Ishikawa (cell line): ENCODE measurements at regions not wholly inside any gene's neighbourhood (a gene's known extent, or its start where the extent isn't known, plus 50 kb on each side); places are given as distances from the start of the nearest gene placed in this dataset.

Experiments
- CEBPB ChIP-seq: IDR thresholded peaks from 2 replicates; pipeline ENCODE4 v1.6.1; 2012
- CREB1 ChIP-seq: IDR thresholded peaks from 2 replicates; pipeline ENCODE4 v1.6.1; 2012; ENCODE audit warnings: low read depth
- EP300 ChIP-seq: IDR thresholded peaks from 2 replicates; pipeline ENCODE4 v1.6.1; 2012; ENCODE audit warnings: borderline replicate concordance
- FOXM1 ChIP-seq: IDR thresholded peaks from 2 replicates; pipeline ENCODE4 v1.6.1; 2012; ENCODE audit warnings: low read depth, borderline replicate concordance
- MAX ChIP-seq: IDR thresholded peaks from 2 replicates; pipeline ENCODE4 v1.6.1; 2012
- NFIC ChIP-seq: IDR thresholded peaks from 2 replicates; pipeline ENCODE4 v1.6.1; 2012
- RAD21 ChIP-seq: IDR thresholded peaks from 2 replicates; pipeline ENCODE4 v1.6.1; 2012; ENCODE audit warnings: low read depth
- REST ChIP-seq: IDR thresholded peaks from 2 replicates; pipeline ENCODE4 v1.6.1; 2012; ENCODE audit warnings: low read depth, mild to moderate bottlenecking
- TAF1 ChIP-seq: IDR thresholded peaks from 2 replicates; pipeline ENCODE4 v1.6.1; 2012; ENCODE audit warnings: low read depth, mild to moderate bottlenecking
- TCF12 ChIP-seq: IDR thresholded peaks from 2 replicates; pipeline ENCODE4 v1.6.1; 2012; ENCODE audit warnings: low read depth
- TEAD4 ChIP-seq: IDR thresholded peaks from 2 replicates; pipeline ENCODE4 v1.6.1; 2012
- USF1 ChIP-seq: IDR thresholded peaks from 2 replicates; pipeline ENCODE4 v1.6.1; 2012
- YY1 ChIP-seq: IDR thresholded peaks from 2 replicates; pipeline ENCODE4 v1.6.1; 2012; ENCODE audit warnings: low read depth
- ZBTB7A ChIP-seq: IDR thresholded peaks from 2 replicates; pipeline ENCODE4 v1.6.1; 2012; ENCODE audit warnings: low read depth

GRCh38 chr21:14308234-14308633, 74.7 kb downstream of the HSPA13 start:
- TF ChIP-seq YY1 (no peak), TEAD4 (no peak), USF1 (no peak), REST (no peak), CEBPB (no peak), TAF1 (no peak), FOXM1 (no peak), TCF12 (no peak), ZBTB7A (no peak), MAX (no peak), CREB1 (no peak), RAD21 (no peak)

DNA sequence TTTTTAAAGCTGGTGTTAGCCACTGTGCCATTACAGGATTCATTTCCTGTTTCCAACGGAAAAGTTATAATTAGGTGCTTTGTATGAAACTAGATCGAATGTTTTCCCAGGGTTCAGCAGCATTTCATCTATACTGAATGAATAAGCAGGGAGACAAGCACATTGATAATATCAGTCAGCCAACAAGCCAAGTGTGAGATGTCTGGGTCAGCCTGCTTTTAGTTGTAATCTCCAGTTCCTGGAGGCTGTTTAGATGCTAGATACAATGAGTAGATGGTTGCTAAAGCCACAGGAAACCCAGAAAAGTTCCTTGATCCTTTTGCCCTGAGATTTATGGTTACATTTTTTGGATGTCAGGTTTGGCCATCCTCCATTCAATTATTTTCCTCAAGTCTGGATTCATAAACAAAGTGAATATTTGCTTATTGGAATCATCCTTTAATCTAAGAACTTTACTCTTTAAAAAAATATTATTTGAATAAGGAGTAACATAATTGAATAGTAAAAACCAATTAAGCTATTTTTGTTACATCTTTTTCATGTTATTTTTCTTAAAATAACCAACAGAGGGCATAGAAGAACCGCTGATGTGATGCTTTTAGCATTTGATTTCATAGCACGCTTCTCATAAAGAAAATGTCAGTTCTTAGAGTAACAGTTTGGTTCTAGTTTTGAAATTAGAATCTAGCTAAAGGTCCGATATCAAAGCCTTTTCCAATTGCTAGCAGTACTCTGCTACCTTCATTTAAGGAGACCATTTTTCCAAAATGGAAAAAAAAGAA, 76.6 kb downstream of the HSPA13 start:
- TF ChIP-seq CEBPB, result no peak
- TF ChIP-seq MAX, result no peak
- TF ChIP-seq RAD21, result peak; percentile 26; the same call in 1 of the 2 replicates
- no peak for TF ChIP-seq ZBTB7A

- no peak for TF ChIP-seq TEAD4
- no peak for TF ChIP-seq USF1
- no peak for TF ChIP-seq TCF12
- TF ChIP-seq FOXM1, result no peak
- TF ChIP-seq NFIC, result no peak
- no peak for TF ChIP-seq RAD21
- no peak for TF ChIP-seq TAF1
- no peak for TF ChIP-seq ZBTB7A
- no peak for TF ChIP-seq CEBPB
- no peak for TF ChIP-seq CREB1
- no peak for TF ChIP-seq YY1
- no peak for TF ChIP-seq MAX
- TF ChIP-seq REST, result no peak
- no peak for TF ChIP-seq EP300
Observed at GRCh38 chr21:14303731-14304488, 79.0 kb downstream of the HSPA13 start.

DNA sequence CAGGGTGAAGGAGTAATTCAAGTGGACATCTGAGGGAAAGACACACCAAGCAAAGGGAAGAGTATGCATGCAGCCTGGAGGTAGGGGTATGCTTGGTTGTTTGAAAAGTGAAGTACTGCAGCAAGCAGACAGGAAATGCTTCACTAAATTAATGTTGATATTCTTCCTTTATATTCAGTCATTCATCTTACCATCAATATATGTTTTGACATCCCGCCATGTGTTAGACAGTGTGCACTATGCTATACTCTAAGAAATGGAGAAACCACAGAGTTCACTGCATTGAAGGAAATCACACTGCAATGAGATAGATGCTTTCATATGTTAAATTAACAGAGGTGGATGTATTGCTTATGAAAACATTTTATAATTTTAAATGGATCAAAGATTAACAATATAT, 82.9 kb downstream of the HSPA13 start:
- TF ChIP-seq TEAD4 (no peak), CEBPB (no peak), RAD21 (no peak), REST (no peak), NFIC (no peak)
